ENCODE measurements at regions not wholly inside any gene's neighbourhood (a gene's known extent, or its start where the extent isn't known, plus 50 kb on each side); places are given as distances from the start of the nearest gene placed in this dataset.
"Not testable (repeated sequence)": the region's sequence is repeated elsewhere in the genome, so short reads cannot be mapped to it uniquely, and the experiment has no call there.

- H3K27ac Mint-ChIP-seq (ENCODE audit: low read depth, unreplicated experiment): no peak overlapping the region
- no peak overlapping the region for H3K4me3 Mint-ChIP-seq (ENCODE audit: unreplicated experiment)
- ChIA-PET POLR2A (interaction anchor here (0.6 kb wide), 1 partner anchor 577 kb away, joined by 3 read pairs; no protein-coding TSS in a partner anchor), CTCF (interaction anchor here (1.0 kb wide), 1 partner anchor 9 kb away, joined by 4 read pairs; no protein-coding TSS in a partner anchor)
- H3K4me1 Mint-ChIP-seq (ENCODE audit: insufficient read depth, unreplicated experiment): no peaks in the 10 kb centered on the region
- H3K27me3 Mint-ChIP-seq (ENCODE audit: insufficient read depth, unreplicated experiment): no peaks in the 10 kb centered on the region
- BruUV-seq (replicated peaks): no TSS peak
- no peaks in the 10 kb centered on the region for H3K9me3 Mint-ChIP-seq (ENCODE audit: unreplicated experiment)
- TF ChIP-seq, protein P1, sequence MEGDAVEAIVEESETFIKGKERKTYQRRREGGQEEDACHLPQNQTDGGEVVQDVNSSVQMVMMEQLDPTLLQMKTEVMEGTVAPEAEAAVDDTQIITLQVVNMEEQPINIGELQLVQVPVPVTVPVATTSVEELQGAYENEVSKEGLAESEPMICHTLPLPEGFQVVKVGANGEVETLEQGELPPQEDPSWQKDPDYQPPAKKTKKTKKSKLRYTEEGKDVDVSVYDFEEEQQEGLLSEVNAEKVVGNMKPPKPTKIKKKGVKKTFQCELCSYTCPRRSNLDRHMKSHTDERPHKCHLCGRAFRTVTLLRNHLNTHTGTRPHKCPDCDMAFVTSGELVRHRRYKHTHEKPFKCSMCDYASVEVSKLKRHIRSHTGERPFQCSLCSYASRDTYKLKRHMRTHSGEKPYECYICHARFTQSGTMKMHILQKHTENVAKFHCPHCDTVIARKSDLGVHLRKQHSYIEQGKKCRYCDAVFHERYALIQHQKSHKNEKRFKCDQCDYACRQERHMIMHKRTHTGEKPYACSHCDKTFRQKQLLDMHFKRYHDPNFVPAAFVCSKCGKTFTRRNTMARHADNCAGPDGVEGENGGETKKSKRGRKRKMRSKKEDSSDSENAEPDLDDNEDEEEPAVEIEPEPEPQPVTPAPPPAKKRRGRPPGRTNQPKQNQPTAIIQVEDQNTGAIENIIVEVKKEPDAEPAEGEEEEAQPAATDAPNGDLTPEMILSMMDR (IDR thresholded peaks at IDR 0.05; ENCODE audit: unreplicated experiment): no peak
- DNase-seq (ENCODE audit: unreplicated experiment): no peak
- intact Hi-C loops (cut with micrococcal nuclease): no loop called here
- no peaks in the 10 kb centered on the region for H3K36me3 Mint-ChIP-seq (ENCODE audit: insufficient read depth, unreplicated experiment)
These were observed 907.5 kb upstream of the ATXN7L3B start for GRCh38 chr12:73629893-73630831.

GRCh38 chr12:73632191-73632590, 905.4 kb upstream of the ATXN7L3B start:
- no peak for DNase-seq (ENCODE audit: unreplicated experiment)
- POLR2A ChIA-PET: no interaction called here
- CTCF ChIA-PET: no interaction called here
- Mint-ChIP-seq H3K9me3 (ENCODE audit: unreplicated experiment) (no peaks in the 10 kb centered on the region), H3K27me3 (ENCODE audit: insufficient read depth, unreplicated experiment) (no peaks in the 10 kb centered on the region), H3K36me3 (ENCODE audit: insufficient read depth, unreplicated experiment) (no peaks in the 10 kb centered on the region), H3K4me1 (ENCODE audit: insufficient read depth, unreplicated experiment) (no peaks in the 10 kb centered on the region), H3K4me3 (ENCODE audit: unreplicated experiment) (no peak overlapping the region), H3K27ac (ENCODE audit: low read depth, unreplicated experiment) (no peak overlapping the region)
- TF ChIP-seq, protein P1 (IDR thresholded peaks at IDR 0.05; ENCODE audit: unreplicated experiment): no peak
- BruUV-seq (replicated peaks): no TSS peak
- intact Hi-C loops (cut with micrococcal nuclease): no loop called here

- Mint-ChIP-seq H3K9me3 (ENCODE audit: unreplicated experiment) (no peaks in the 10 kb centered on the region), H3K27ac (ENCODE audit: low read depth, unreplicated experiment) (no peak overlapping the region), H3K4me3 (ENCODE audit: unreplicated experiment) (no peak overlapping the region), H3K4me1 (ENCODE audit: insufficient read depth, unreplicated experiment) (no peaks in the 10 kb centered on the region), H3K36me3 (ENCODE audit: insufficient read depth, unreplicated experiment) (no peaks in the 10 kb centered on the region), H3K27me3 (ENCODE audit: insufficient read depth, unreplicated experiment) (no peaks in the 10 kb centered on the region)
- no TSS peak for BruUV-seq (replicated peaks)
- TF ChIP-seq, protein P1 (IDR thresholded peaks at IDR 0.05; ENCODE audit: unreplicated experiment): no peak
- DNase-seq (ENCODE audit: unreplicated experiment): no peak
- intact Hi-C loops (cut with micrococcal nuclease): no loop called here
- ChIA-PET CTCF (no interaction called here), POLR2A (no interaction called here)
These were observed 905.0 kb upstream of the ATXN7L3B start for GRCh38 chr12:73632661-73633060.

DNA sequence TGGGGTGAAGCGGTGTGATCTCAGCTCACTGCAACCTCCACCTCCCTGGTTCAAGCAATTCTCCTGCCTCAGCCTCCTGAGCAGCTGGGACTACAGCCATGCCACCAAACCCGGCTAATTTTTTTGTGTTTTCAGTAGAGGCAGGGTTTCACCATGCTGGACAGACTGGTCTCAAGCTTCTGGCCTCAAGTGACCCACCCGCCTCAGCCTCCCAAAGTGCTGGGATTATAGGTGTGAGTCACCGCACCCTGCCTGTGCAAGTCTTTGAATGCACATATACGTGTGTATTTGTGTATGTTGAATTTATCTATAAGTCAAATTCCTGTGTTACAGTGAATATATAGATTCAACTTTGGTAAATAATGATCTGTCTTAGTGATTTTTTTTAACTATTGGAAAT, 898.2 kb upstream of the ATXN7L3B start:
- BruUV-seq (replicated peaks); H3K4me3 Mint-ChIP-seq (ENCODE audit: unreplicated experiment); DNase-seq (ENCODE audit: unreplicated experiment); H3K4me1 Mint-ChIP-seq (ENCODE audit: insufficient read depth, unreplicated experiment); H3K36me3 Mint-ChIP-seq (ENCODE audit: insufficient read depth, unreplicated experiment); H3K27me3 Mint-ChIP-seq (ENCODE audit: insufficient read depth, unreplicated experiment); POLR2A ChIA-PET; intact Hi-C loops (cut with micrococcal nuclease); H3K9me3 Mint-ChIP-seq (ENCODE audit: unreplicated experiment); H3K27ac Mint-ChIP-seq (ENCODE audit: low read depth, unreplicated experiment): not testable (repeated sequence)
- CTCF ChIA-PET: interaction anchor here (1.1 kb wide), 1 partner anchor 9 kb away, joined by 4 read pairs; no protein-coding TSS in a partner anchor
